ENCODE measurements at regions not wholly inside any gene's neighbourhood (a gene's known extent, or its start where the extent isn't known, plus 50 kb on each side); places are given as distances from the start of the nearest gene placed in this dataset.
"Not testable (repeated sequence)": the region's sequence is repeated elsewhere in the genome, so short reads cannot be mapped to it uniquely, and the experiment has no call there.

- TF ChIP-seq, protein P1, sequence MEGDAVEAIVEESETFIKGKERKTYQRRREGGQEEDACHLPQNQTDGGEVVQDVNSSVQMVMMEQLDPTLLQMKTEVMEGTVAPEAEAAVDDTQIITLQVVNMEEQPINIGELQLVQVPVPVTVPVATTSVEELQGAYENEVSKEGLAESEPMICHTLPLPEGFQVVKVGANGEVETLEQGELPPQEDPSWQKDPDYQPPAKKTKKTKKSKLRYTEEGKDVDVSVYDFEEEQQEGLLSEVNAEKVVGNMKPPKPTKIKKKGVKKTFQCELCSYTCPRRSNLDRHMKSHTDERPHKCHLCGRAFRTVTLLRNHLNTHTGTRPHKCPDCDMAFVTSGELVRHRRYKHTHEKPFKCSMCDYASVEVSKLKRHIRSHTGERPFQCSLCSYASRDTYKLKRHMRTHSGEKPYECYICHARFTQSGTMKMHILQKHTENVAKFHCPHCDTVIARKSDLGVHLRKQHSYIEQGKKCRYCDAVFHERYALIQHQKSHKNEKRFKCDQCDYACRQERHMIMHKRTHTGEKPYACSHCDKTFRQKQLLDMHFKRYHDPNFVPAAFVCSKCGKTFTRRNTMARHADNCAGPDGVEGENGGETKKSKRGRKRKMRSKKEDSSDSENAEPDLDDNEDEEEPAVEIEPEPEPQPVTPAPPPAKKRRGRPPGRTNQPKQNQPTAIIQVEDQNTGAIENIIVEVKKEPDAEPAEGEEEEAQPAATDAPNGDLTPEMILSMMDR (conservative IDR thresholded peaks at IDR 0.05 in 1 of 2, IDR thresholded peaks at IDR 0.05 in 1 of 2; ENCODE audit: extremely low read depth in 1 of 2, insufficient read depth in 1 of 2, low read depth in 1 of 2, low read length in 2 of 2): not testable (repeated sequence)
- not testable (repeated sequence) for TF ChIP-seq EZH2 (IDR thresholded peaks at IDR 0.05; ENCODE audit: borderline replicate concordance, low read length)
Observed at GRCh38 chrX:115884121-115884520, 286.4 kb upstream of the AGTR2 start.

Data from mammary epithelial cell (primary cell).